Suprapubic skin (tissue), 4 donors: ENCODE measurements at regions not wholly inside any gene's neighbourhood (a gene's known extent, or its start where the extent isn't known, plus 50 kb on each side); places are given as distances from the start of the nearest gene placed in this dataset.

Source experiments
- EP300 ChIP-seq: sonication (generic); formaldehyde crosslinking; IDR thresholded peaks from one replicate; pipeline ENCODE4 v1.6.1; 2017; ENCODE audit warnings: antibody characterized with exemption
- POLR2A ChIP-seq, 2 donors: fragments of 450-650 bp; IDR thresholded peaks; one replicate each; pipeline ENCODE4 v1.6.1; 2017; ENCODE audit warnings: antibody characterized with exemption in 2 of 2, mild to moderate bottlenecking in 2 of 2, moderate library complexity in 2 of 2
- POLR2AphosphoS5 ChIP-seq, 3 donors: sonication (generic); formaldehyde crosslinking; IDR thresholded peaks; one replicate each; pipeline ENCODE4 v1.6.1; 2017; ENCODE audit warnings: antibody characterized with exemption in 3 of 3
- TF ChIP-seq, protein P1 (sequence below), 2 donors: fragments of 200-600 bp in 1 of 2; fragments of 450-650 bp in 1 of 2; sonication (generic) in 1 of 2; IDR thresholded peaks; one replicate each; pipeline ENCODE4 v1.5.1; 2016 to 2019; ENCODE audit warnings: antibody characterized with exemption in 2 of 2, mild to moderate bottlenecking in 1 of 2, moderate library complexity in 1 of 2

DNA sequence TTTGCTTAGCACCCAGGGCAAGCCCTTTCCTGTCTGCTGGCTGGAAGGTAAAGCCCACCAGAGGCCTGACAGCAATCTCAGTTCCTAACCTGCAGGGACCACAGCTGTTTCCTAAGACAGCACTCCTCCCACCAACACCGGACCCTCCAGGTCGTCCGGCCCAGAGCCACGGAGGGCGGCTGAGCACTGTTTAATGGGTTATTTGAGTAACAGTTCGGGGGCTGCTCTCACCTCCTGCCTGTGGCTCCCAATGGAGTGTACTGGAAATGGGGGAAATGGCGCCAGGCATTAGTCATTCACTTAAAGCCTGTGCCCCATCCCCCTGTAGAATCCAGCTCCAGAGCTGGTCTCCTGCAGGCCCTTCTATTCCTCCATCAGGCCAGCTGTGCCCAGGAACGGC, 81.6 kb upstream of the ADRA2C start:
- TF ChIP-seq, protein P1, sequence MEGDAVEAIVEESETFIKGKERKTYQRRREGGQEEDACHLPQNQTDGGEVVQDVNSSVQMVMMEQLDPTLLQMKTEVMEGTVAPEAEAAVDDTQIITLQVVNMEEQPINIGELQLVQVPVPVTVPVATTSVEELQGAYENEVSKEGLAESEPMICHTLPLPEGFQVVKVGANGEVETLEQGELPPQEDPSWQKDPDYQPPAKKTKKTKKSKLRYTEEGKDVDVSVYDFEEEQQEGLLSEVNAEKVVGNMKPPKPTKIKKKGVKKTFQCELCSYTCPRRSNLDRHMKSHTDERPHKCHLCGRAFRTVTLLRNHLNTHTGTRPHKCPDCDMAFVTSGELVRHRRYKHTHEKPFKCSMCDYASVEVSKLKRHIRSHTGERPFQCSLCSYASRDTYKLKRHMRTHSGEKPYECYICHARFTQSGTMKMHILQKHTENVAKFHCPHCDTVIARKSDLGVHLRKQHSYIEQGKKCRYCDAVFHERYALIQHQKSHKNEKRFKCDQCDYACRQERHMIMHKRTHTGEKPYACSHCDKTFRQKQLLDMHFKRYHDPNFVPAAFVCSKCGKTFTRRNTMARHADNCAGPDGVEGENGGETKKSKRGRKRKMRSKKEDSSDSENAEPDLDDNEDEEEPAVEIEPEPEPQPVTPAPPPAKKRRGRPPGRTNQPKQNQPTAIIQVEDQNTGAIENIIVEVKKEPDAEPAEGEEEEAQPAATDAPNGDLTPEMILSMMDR (IDR thresholded peaks at IDR 0.05): no peak
- TF ChIP-seq POLR2AphosphoS5 (IDR thresholded peaks at IDR 0.05): no peak
- TF ChIP-seq EP300: no peak
- no peak for TF ChIP-seq POLR2A (IDR thresholded peaks at IDR 0.05)
